ENCODE measurements at regions not wholly inside any gene's neighbourhood (a gene's known extent, or its start where the extent isn't known, plus 50 kb on each side); places are given as distances from the start of the nearest gene placed in this dataset.
A peak's percentile ranks its signal among the peaks of the same experiment; 100 is the strongest.
"Not testable (repeated sequence)": the region's sequence is repeated elsewhere in the genome, so short reads cannot be mapped to it uniquely, and the experiment has no call there.

DNA sequence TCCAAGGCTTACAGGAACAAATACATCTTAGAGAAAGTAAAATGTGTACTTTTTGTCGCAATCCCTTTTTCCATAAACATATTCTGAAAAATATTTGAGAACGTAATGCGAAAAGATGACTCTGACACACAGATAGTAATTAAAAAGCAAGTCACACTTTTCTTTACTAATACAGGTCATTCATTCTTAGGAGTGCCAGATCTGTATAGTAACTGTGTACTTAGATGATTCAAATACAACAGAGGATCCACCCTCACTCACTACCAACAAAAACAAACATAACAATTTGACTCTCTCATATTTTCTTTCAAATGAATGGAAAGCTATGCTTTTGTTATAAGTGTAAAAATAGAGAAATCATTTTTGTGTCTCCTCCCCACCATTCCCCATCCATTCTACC, 795.4 kb downstream of the SLC6A15 start:
- DNase-seq: no peak

GRCh38 chr12:84113666-84114065, 798.9 kb downstream of the SLC6A15 start:
- DNase-seq: no peak

DNA sequence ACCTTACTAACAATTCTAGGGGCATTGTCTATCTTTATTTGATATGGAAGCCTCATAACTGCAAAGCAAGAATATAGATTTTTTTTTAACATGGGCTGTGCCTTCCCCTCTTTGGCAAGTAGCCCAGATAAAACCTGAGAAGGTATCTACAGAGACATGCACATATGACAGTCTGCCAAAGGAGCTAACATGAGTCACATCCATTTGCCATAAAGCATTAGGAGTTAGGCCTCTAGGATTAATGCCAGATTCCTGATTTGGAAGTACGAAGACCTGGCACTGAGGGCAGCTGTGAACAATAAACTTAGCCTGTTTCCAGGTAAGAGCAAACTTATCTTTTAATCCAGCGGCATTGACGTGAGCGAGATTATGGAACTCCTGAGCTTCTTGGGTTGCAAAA, 808.7 kb downstream of the SLC6A15 start:
- DNase-seq: not testable (repeated sequence)

DNA sequence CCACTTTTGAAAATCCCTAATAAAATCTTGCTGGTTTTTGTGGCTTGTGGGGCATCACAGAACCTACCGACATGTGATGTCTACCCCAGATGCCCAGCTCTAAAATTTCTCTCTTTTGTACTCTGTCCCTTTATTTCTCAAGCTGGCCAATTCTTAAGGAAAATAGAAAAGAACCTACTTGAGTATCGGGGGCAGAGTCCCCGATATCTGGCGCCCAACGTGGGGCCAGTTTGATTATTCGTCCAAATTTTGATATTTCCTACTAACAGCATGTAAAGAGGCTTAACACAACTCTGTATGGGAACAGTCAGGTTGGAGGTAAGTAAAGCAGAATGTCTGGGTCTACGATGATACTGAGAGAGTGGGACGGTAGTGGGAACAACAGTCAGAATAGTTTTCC, 810.6 kb downstream of the SLC6A15 start:
- not testable (repeated sequence) for DNase-seq

DNA sequence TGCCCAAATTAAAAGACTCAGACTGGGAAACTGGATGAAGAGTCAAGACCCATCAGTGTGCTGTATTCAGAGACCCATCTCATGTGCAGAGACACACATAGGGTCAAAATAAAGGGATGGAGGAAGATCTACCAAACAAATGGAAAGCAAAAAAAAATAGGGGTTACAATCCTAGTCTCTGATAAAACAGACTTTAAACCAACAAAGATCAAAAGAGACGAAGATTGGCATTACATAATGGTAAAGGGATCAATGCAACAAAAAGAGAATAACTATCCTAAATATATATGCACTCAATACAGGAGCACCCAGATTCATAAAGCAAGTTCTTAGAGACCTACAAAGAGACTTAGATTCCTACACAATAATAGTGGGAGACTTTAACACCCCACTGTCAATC, 813.0 kb downstream of the SLC6A15 start:
- DNase-seq: not testable (repeated sequence)

DNA sequence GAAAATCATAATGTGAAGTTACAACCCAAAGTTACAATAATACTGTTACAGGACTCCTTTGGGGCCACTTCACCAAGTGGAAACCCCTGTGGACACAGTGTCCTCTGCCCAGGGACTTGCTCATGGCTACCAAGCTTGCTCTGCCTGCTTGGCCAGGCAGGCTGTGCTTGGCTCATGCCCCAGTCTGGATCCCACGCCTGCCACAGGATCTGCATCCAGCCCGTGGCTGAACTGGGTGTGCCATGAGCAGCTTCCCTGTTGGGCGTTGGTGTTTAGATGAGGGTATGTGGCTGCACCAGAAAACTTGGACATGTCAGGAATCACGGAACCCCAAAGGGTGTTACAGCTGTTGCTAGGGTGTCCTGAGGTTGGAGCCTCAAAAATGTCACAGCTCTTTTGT, 820.9 kb downstream of the SLC6A15 start:
- no peak for DNase-seq

DNA sequence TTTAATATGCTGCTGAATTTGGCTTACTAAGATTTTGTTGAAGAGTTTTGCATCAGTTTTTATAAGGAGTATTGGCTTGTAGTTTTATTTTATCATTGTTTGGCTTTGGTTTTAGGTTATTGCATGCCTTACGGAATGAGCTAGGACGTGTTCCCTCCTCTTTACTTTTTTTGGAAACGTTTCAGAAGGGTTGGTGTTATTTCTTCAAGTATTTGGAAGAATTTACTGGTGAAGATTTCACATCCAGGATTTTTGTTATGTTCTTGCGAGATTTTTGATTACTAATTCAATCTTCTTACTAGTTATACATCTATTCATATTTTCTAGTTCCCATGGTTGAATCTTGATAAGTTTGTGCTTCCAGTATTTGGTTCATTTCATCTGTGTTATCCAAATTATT, 823.2 kb downstream of the SLC6A15 start:
- no peak for DNase-seq

DNA sequence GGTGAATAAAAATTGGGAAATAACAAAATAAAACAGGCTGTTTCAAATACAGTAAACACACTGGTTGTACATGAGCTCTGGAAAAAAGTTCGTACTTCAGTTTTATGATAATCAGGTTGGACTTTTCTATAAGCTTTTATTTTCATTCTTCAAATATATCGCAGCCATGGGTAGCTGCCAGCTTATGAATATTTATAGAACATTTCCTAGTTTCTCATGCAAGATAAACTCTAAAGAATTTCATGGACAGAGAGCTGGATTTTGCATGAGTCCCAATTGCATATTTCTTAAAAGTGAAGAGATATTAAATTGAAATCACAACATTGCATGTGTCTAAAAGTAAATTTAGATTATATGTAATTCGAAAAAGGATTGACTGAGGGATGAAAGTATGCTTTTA, 827.6 kb downstream of the SLC6A15 start:
- DNase-seq: no peak

DNA sequence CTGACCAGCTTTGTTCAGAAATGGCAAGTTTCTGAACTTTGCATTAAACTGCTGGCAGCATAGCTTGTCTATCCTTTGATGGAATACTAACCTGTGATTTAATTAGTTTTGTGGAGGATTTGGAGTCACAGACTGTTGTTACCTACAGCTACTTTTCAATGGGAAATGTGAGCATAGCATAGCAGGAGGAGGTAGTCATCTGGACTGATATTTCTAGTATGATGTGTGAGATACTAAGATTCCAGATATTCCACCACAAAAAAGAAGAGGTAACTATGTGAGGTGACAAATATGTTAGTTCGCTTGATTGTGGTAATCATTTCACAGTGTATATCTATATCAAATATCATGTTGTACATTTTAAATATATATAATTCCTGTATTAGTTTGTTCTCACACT, 833.0 kb downstream of the SLC6A15 start:
- no peak for DNase-seq

DNA sequence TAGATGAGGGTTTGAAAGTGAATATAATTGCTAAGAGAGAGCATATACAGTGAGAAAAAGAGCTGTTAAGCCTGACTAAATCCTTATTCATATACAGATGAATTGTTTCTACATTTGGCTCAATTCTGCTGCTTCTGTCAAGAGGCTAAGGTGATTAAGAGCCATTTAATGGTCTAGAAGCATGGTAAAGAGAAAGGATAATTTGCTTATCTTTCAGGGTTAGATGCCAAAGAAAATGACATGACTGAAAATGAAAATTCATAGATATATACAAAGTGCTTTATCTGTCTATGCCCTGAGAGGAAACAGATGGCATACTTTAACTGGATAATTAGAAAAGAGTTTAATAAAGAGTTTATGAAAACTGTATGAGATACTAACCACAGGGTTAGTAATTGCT, 834.9 kb downstream of the SLC6A15 start:
- peak; percentile 72 for DNase-seq

DNA sequence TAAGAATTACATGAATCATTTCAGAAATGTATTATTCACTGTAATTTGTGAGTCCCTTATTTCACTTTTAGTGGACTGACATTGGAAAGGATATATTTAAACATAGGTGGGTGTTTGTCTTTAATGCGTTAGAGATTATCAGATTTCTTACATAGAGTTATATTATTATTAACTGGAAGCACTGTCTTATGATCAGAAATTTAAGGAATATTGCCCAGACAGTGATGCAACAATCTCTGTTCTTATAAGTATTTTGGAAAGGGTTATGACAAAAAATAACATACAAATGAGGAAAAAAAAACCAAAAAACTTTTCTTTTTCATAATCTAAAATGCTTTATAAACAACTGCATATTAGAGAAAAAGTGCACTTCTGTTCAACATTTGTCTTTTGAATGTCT, 836.6 kb downstream of the SLC6A15 start:
- no peak for DNase-seq

DNA sequence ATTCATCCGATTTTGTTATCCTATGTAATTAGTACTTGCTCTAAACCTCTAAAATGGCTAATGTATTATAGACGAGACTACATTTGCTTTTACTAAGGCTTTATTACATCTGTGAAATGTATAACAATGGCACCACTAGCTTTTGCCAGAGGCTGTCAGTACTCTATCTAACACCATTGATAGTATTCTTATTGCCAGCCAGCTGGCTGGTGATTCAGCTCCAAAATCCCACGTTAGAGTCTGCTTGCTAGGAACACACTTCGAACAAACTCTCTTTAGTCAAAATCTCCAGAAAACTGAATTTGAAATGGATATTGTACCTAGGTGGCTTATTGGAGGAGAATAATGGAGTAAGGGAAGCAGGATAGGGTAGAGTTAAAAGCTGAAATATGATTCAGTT, 839.2 kb downstream of the SLC6A15 start:
- no peak for DNase-seq

- DNase-seq: no peak
Measured at GRCh38 chr12:84072961-84073360, 839.6 kb downstream of the SLC6A15 start.

DNA sequence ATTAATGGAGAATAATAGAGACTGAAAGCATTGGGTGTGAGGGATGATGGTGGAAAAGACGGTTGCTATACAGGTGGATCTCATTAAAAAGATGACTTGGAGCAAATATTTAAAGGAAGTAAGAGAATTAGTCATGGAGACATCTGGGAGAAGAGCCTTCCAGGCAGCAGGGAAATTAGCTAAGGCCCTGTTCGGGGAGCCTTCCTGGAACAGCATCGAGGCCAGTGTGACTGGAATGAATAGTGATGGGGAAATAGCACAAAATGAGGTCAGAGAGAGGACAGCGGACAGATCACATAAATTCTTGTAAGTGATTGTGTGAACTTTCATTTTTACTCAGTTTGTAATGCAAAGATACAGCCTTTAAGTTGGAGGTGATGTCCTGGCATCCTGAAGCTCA, 842.3 kb downstream of the SLC6A15 start:
- DNase-seq: no peak

DNA sequence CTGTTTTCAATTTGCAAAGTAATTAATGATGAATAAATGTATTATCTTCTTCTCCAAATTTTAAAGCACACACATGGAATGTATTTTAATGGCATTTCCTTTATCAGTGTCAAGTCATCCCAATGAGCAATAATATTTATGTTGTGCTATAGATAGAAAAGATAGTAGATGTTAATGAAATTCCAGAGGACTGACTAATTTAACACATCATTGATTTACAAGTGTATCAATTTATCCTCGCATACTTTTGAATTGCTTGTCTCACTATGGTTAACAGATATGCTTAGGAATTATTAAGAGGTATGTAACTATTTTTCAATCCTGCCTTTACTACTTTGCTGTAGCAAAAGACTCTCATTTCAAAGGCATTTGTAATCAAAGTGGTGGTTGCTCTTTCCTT, 842.9 kb downstream of the SLC6A15 start:
- no peak for DNase-seq

GRCh38 chr12:84069198-84069597, 843.4 kb downstream of the SLC6A15 start:
- DNase-seq: no peak

- DNase-seq: peak; percentile 73
Measured at GRCh38 chr12:84058136-84058535, 854.5 kb downstream of the SLC6A15 start.

DNA sequence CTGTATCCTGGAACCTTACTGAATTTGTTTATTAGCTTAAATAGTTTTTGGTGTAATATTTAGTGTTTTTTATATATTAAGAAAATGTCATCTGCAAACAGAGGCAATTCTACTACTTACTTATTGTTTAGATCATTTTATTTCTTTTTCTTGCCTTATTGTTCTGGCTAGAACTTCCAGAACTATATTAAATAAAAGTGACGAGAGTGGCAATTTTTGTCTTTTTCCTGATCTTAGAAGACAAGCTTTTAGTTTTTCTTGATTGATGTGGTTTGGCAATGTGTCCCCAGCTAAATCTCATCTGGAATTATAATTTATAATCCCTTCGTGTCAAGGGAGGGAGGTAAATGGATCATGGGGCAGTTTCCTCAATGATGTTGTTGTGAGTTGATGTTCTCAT, 857.8 kb downstream of the SLC6A15 start:
- DNase-seq: no peak

GRCh38 chr12:84047881-84048280, 864.7 kb downstream of the SLC6A15 start:
- DNase-seq: no peak

DNA sequence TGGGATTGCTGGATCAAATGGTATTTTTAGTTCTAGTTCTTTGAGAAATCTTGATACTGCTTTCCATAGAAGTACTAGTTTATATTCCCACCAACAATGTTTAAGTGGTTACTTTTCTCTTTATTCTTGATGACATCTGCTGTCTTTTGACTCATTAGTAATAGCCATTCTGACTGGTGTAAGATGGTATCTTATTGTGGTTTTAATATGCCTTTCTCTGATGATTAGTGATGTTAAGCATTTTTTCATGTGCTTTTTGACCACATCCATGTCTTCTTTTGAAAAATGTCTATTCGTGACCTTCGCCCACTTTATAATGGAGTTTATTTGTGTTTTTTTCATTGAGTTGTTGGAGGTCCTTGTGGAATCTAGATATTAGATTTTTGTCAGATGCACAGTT, 865.7 kb downstream of the SLC6A15 start:
- no peak for DNase-seq

DNA sequence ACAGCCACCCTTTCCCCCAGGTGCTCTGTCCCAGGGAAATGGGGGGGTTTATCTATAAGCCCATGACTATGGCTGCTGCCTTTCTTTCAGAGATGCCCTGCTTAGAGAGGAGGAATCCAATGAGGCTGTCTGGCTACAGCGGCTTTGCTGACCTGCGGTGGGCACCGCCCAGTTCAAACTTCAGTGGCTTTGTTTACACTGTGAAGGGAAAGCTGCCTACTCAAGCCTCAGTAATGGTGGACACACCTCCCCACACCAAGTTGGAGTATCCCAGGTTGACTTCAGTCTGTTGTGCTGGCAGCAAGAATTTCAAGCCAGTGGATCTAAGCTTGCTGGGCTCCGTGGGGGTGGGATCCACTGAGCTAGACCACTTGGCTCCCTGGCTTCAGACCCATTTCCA, 869.2 kb downstream of the SLC6A15 start:
- DNase-seq: no peak

- DNase-seq: no peak
Measured at GRCh38 chr12:84038242-84038641, 874.4 kb downstream of the SLC6A15 start.

- DNase-seq: no peak
Measured at GRCh38 chr12:84036912-84037311, 875.7 kb downstream of the SLC6A15 start.

- no peak for DNase-seq
Measured at GRCh38 chr12:84035766-84036165, 876.8 kb downstream of the SLC6A15 start.

DNA sequence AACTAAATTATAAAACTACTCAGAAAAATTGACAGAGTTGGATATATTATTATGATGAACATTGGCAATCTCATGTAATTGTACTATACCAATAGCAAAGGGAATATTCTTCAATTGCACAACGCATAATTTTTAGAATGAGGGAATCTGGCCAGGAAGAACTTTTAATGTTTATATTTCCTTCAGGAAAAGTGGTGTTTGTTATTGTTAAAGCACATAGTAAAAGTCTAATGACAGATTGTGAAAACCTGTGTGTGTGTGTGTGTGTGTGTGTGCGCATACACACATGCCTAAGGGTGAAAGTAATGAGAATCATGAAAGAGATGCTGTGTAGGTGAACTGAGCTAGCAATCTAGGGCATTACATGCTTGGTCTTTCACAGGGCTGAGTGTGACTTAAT, 877.7 kb downstream of the SLC6A15 start:
- DNase-seq: no peak

GRCh38 chr12:84033162-84033561, 879.4 kb downstream of the SLC6A15 start:
- DNase-seq: no peak

Measured in NCI-H1105 (cell line).